ENCODE measurements at regions not wholly inside any gene's neighbourhood (a gene's known extent, or its start where the extent isn't known, plus 50 kb on each side); places are given as distances from the start of the nearest gene placed in this dataset.

GRCh38 chr11:11748706-11749365 is 92.9 kb upstream of the USP47 start:
- Histone ChIP-seq H3K4me3 (no peak overlapping the region), H3K9me3 (no peaks in the 10 kb centered on the region; the same call in 1 of the 2 replicates), H3K36me3 (replicated peaks) (no peaks in the 10 kb centered on the region), H3K27me3 (ENCODE audit: low read depth) (no peaks in the 10 kb centered on the region), H3K4me1 (no peaks in the 10 kb centered on the region)
- DNase-seq (ENCODE audit: low spot score in 2 of 2): no peak
- in situ Hi-C loops (cut with MboI; ENCODE audit: low sequenced_read_pairs): no loop called here

GRCh38 chr11:11747570-11747969 is 94.2 kb upstream of the USP47 start:
- in situ Hi-C loops (cut with MboI; ENCODE audit: low sequenced_read_pairs): no loop called here
- Histone ChIP-seq H3K36me3 (replicated peaks) (no peaks in the 10 kb centered on the region), H3K4me3 (no peak overlapping the region), H3K4me1 (no peaks in the 10 kb centered on the region), H3K27me3 (ENCODE audit: low read depth) (peaks cover 4% of the 10 kb centered on the region; the same call in 1 of the 2 replicates), H3K9me3 (no peaks in the 10 kb centered on the region; the same call in 1 of the 2 replicates)
- DNase-seq (ENCODE audit: low spot score in 2 of 2): no peak

GRCh38 chr11:11746449-11746848 is 95.3 kb upstream of the USP47 start:
- H3K36me3 ChIP-seq (replicated peaks): no peaks in the 10 kb centered on the region
- H3K4me1 ChIP-seq: no peaks in the 10 kb centered on the region
- DNase-seq (ENCODE audit: low spot score in 2 of 2): no peak
- H3K9me3 ChIP-seq: no peaks in the 10 kb centered on the region; the same call in 1 of the 2 replicates
- in situ Hi-C loops (cut with MboI; ENCODE audit: low sequenced_read_pairs): no loop called here
- H3K4me3 ChIP-seq: no peak overlapping the region
- H3K27me3 ChIP-seq (ENCODE audit: low read depth): peaks cover 4% of the 10 kb centered on the region; the same call in 1 of the 2 replicates

GRCh38 chr11:11743216-11743615 is 98.6 kb upstream of the USP47 start:
- H3K27me3 ChIP-seq (ENCODE audit: low read depth): peaks cover 4% of the 10 kb centered on the region; the same call in 1 of the 2 replicates
- H3K36me3 ChIP-seq (replicated peaks): no peaks in the 10 kb centered on the region
- H3K9me3 ChIP-seq: no peaks in the 10 kb centered on the region
- DNase-seq (ENCODE audit: low spot score in 2 of 2): no peak
- H3K4me3 ChIP-seq: no peak overlapping the region
- H3K4me1 ChIP-seq: no peaks in the 10 kb centered on the region
- in situ Hi-C loops (cut with MboI; ENCODE audit: low sequenced_read_pairs): no loop called here

GRCh38 chr11:11742486-11742885 is 99.3 kb upstream of the USP47 start:
- no peak for DNase-seq (ENCODE audit: low spot score in 2 of 2)
- H3K4me3 ChIP-seq: no peak overlapping the region
- H3K9me3 ChIP-seq: no peaks in the 10 kb centered on the region
- H3K27me3 ChIP-seq (ENCODE audit: low read depth): peaks cover 4% of the 10 kb centered on the region; the same call in 1 of the 2 replicates
- in situ Hi-C loops (cut with MboI; ENCODE audit: low sequenced_read_pairs): no loop called here
- no peaks in the 10 kb centered on the region for H3K4me1 ChIP-seq
- H3K36me3 ChIP-seq (replicated peaks): no peaks in the 10 kb centered on the region

GRCh38 chr11:11740836-11741235 is 100.9 kb upstream of the USP47 start:
- in situ Hi-C loops (cut with MboI; ENCODE audit: low sequenced_read_pairs): no loop called here
- no peaks in the 10 kb centered on the region for H3K36me3 ChIP-seq (replicated peaks)
- no peaks in the 10 kb centered on the region for H3K9me3 ChIP-seq
- no peak overlapping the region for H3K4me3 ChIP-seq
- no peaks in the 10 kb centered on the region for H3K4me1 ChIP-seq
- no peak for DNase-seq (ENCODE audit: low spot score in 2 of 2)
- H3K27me3 ChIP-seq (ENCODE audit: low read depth): peaks cover 4% of the 10 kb centered on the region; the same call in 1 of the 2 replicates

- Histone ChIP-seq H3K4me3 (no peak overlapping the region), H3K36me3 (replicated peaks) (no peaks in the 10 kb centered on the region), H3K27me3 (ENCODE audit: low read depth) (peaks cover 4% of the 10 kb centered on the region; the same call in 1 of the 2 replicates), H3K9me3 (no peaks in the 10 kb centered on the region), H3K4me1 (no peaks in the 10 kb centered on the region)
- no peak for DNase-seq (ENCODE audit: low spot score in 2 of 2)
- in situ Hi-C loops (cut with MboI; ENCODE audit: low sequenced_read_pairs): no loop called here
Observed at GRCh38 chr11:11740073-11740702, 101.6 kb upstream of the USP47 start.

- H3K4me1 ChIP-seq: no peaks in the 10 kb centered on the region
- H3K9me3 ChIP-seq: no peaks in the 10 kb centered on the region
- H3K4me3 ChIP-seq: no peak overlapping the region
- H3K36me3 ChIP-seq (replicated peaks): no peaks in the 10 kb centered on the region
- no peak for DNase-seq (ENCODE audit: low spot score in 2 of 2)
- in situ Hi-C loops (cut with MboI; ENCODE audit: low sequenced_read_pairs): no loop called here
- no peaks in the 10 kb centered on the region for H3K27me3 ChIP-seq (ENCODE audit: low read depth)
Observed at GRCh38 chr11:11738370-11738769, 103.4 kb upstream of the USP47 start.

GRCh38 chr11:11735586-11735985 is 106.2 kb upstream of the USP47 start:
- H3K27me3 ChIP-seq (ENCODE audit: low read depth): no peaks in the 10 kb centered on the region
- DNase-seq (ENCODE audit: low spot score in 2 of 2): no peak
- H3K36me3 ChIP-seq (replicated peaks): no peaks in the 10 kb centered on the region
- in situ Hi-C loops (cut with MboI; ENCODE audit: low sequenced_read_pairs): no loop called here
- no peak overlapping the region for H3K4me3 ChIP-seq
- H3K4me1 ChIP-seq: no peaks in the 10 kb centered on the region
- no peaks in the 10 kb centered on the region for H3K9me3 ChIP-seq

GRCh38 chr11:11733246-11733747 is 108.5 kb upstream of the USP47 start:
- Histone ChIP-seq H3K36me3 (replicated peaks) (no peaks in the 10 kb centered on the region), H3K9me3 (no peaks in the 10 kb centered on the region), H3K27me3 (ENCODE audit: low read depth) (no peaks in the 10 kb centered on the region), H3K4me3 (no peak overlapping the region), H3K4me1 (no peaks in the 10 kb centered on the region)
- in situ Hi-C loops (cut with MboI; ENCODE audit: low sequenced_read_pairs): no loop called here
- DNase-seq (ENCODE audit: low spot score in 2 of 2): no peak

GRCh38 chr11:11732116-11732515 is 109.7 kb upstream of the USP47 start:
- Histone ChIP-seq H3K27me3 (ENCODE audit: low read depth) (no peaks in the 10 kb centered on the region), H3K4me1 (no peaks in the 10 kb centered on the region), H3K4me3 (no peak overlapping the region), H3K36me3 (replicated peaks) (no peaks in the 10 kb centered on the region), H3K9me3 (no peaks in the 10 kb centered on the region)
- DNase-seq (ENCODE audit: low spot score in 2 of 2): no peak
- in situ Hi-C loops (cut with MboI; ENCODE audit: low sequenced_read_pairs): no loop called here

- in situ Hi-C loops (cut with MboI; ENCODE audit: low sequenced_read_pairs): no loop called here
- no peak overlapping the region for H3K4me3 ChIP-seq
- DNase-seq (ENCODE audit: low spot score in 2 of 2): no peak
- no peaks in the 10 kb centered on the region for H3K27me3 ChIP-seq (ENCODE audit: low read depth)
- no peaks in the 10 kb centered on the region for H3K4me1 ChIP-seq
- H3K9me3 ChIP-seq: no peaks in the 10 kb centered on the region
- H3K36me3 ChIP-seq (replicated peaks): no peaks in the 10 kb centered on the region
Observed at GRCh38 chr11:11731311-11732083, 109.7 kb upstream of the GALNT18 start.

GRCh38 chr11:11728386-11728785 is 106.6 kb upstream of the GALNT18 start:
- Histone ChIP-seq H3K36me3 (replicated peaks) (no peaks in the 10 kb centered on the region), H3K27me3 (ENCODE audit: low read depth) (0 out of 2 replicates have a peak, but pooled peaks cover 2% of the 10 kb centered on the region), H3K4me1 (no peaks in the 10 kb centered on the region), H3K4me3 (no peak overlapping the region), H3K9me3 (no peaks in the 10 kb centered on the region)
- in situ Hi-C loops (cut with MboI; ENCODE audit: low sequenced_read_pairs): no loop called here
- DNase-seq (ENCODE audit: low spot score in 2 of 2): no peak

GRCh38 chr11:11725438-11725837 is 103.6 kb upstream of the GALNT18 start:
- no peak for DNase-seq (ENCODE audit: low spot score in 2 of 2)
- in situ Hi-C loops (cut with MboI; ENCODE audit: low sequenced_read_pairs): no loop called here

More at GRCh38 chr11:11725438-11725837, 103.6 kb upstream of the GALNT18 start:
- Histone ChIP-seq H3K36me3 (replicated peaks) (no peaks in the 10 kb centered on the region), H3K4me1 (no peaks in the 10 kb centered on the region), H3K4me3 (no peak overlapping the region), H3K9me3 (no peaks in the 10 kb centered on the region), H3K27me3 (ENCODE audit: low read depth) (0 out of 2 replicates have a peak, but pooled peaks cover 2% of the 10 kb centered on the region)
